ENCODE measurements at regions not wholly inside any gene's neighbourhood (a gene's known extent, or its start where the extent isn't known, plus 50 kb on each side); places are given as distances from the start of the nearest gene placed in this dataset.

DNA sequence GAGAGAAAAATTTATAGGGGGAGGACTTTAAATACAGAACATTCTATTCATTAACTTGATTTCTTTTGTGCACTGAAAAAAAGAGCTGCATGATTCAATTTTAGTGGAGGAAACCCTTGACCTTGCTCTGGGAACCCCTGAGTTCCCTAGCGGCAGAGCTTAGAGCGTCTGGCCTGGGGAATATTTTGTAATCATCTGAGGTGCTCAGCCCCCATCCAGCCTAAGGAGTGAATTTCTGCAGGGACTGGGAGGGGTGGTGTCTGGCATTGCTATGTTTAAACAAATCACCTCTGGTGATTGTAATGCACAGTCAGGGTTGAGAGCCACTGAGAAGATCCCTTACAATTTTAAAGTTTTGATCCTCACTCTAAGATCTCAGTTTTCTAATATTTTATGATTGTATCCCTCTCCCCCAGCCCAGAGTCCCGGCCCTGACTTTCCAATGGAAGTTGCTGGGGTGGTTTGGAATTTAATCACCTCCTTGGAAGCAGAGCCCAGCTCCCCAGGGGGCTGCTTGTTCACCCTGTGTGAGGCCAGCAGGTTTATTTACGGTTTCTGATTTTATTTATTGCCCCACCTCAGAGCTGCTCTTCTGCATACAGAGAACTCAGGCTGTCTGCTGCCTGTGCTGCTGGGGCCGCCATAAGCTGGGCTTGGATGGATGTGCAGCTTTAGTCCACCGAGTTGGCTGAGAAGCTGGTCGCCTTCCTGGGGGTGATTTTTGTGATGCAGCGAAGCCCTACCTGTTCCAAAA, 263.1 kb downstream of the LRFN2 start:
- DNase-seq (no peak), ATAC-seq (no peak)
- 58% methylated on average over 5 of the region's 8 CpGs for WGBS (ENCODE audit: insufficient coverage, low coverage, low lambda C conversion rate, missing lambda C conversion rate)
- intact Hi-C loops (cut with DNase I) = no loop called here
- Histone ChIP-seq H3K9me3 (no peaks in the 10 kb centered on the region), H3K27ac (no peak overlapping the region), H3K4me1 (peaks cover 0 to 11% (median 0%) of the 10 kb centered on the region in 4 donors), H3K36me3 (no peaks in the 10 kb centered on the region), H3K4me3 (no peak overlapping the region), H3K27me3 (no peaks in the 10 kb centered on the region)
- TF ChIP-seq POLR2A (IDR thresholded peaks at IDR 0.05) (no peak), CTCF (IDR thresholded peaks at IDR 0.05) (no peak)

DNA sequence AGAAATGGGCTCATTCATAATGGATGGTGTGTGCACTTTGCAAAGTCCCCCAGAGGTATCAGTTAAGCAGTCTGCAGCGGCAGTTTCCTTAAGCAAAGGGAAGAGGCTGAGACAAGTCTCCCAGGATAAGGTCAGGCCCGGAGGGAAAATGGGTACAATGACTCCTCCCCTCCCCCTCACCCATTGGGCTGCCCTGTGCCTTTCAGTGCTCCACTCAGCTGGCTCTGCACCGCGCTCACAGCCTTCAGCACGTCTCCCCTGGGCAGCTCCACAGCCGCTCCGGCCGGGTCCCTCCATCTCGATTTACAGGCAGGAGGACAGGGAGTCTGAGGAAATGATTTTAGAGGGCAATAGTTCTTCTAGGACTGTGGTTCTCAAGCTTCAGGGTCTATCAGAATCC, 264.8 kb downstream of the LRFN2 start:
- H3K36me3 ChIP-seq = no peaks in the 10 kb centered on the region
- H3K27me3 ChIP-seq = no peaks in the 10 kb centered on the region
- intact Hi-C loops (cut with DNase I) = no loop called here
- DNase-seq (no peak), ATAC-seq (no peak)
- no peak overlapping the region for H3K27ac ChIP-seq
- H3K4me1 ChIP-seq = peaks cover 0 to 11% (median 0%) of the 10 kb centered on the region in 4 donors
- H3K9me3 ChIP-seq = no peaks in the 10 kb centered on the region
- WGBS (ENCODE audit: insufficient coverage, low coverage, low lambda C conversion rate, missing lambda C conversion rate) = 55% methylated on average over 2 of the region's 9 CpGs
- no peak for TF ChIP-seq CTCF (IDR thresholded peaks at IDR 0.05)
- no peak for TF ChIP-seq POLR2A (IDR thresholded peaks at IDR 0.05)
- H3K4me3 ChIP-seq = no peak overlapping the region

- intact Hi-C loops (cut with DNase I) = no loop called here
- no peak for TF ChIP-seq POLR2A (IDR thresholded peaks at IDR 0.05)
- no peak for TF ChIP-seq CTCF (IDR thresholded peaks at IDR 0.05)
- H3K36me3 ChIP-seq = no peaks in the 10 kb centered on the region
- no peak overlapping the region for H3K4me3 ChIP-seq
- H3K9me3 ChIP-seq = no peaks in the 10 kb centered on the region
- no peak overlapping the region for H3K27ac ChIP-seq
- 87% methylated on average over 7 of the region's 7 CpGs for WGBS (ENCODE audit: insufficient coverage, low coverage, low lambda C conversion rate, missing lambda C conversion rate)
- H3K4me1 ChIP-seq = peaks cover 0 to 11% (median 0%) of the 10 kb centered on the region in 4 donors
- no peak for DNase-seq
- no peaks in the 10 kb centered on the region for H3K27me3 ChIP-seq
- no peak for ATAC-seq
These were observed 265.5 kb downstream of the LRFN2 start for GRCh38 chr6:40321616-40322015.

DNA sequence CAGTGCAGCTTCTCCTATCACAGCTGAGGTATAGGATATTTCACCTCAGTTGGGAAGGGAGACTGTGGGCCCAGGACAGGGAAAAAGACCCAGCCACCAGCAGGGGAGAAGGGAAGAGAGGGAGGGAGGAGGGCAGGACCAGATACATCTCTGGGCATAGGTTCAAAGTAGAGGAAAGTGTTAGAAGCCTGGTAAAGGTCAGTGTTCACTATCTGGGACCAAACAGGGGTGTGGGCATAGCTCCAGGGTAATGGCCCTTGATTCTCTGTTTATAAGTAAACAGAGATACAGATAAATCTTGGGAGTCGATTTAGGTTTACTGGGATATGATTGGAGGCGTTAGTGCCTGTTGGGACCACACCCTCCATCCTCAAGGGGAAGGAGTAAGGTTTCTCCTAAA, 266.2 kb downstream of the LRFN2 start:
- intact Hi-C loops (cut with DNase I) = no loop called here
- WGBS (ENCODE audit: insufficient coverage, low coverage, low lambda C conversion rate, missing lambda C conversion rate) = 0% methylated on average over 2 of the region's 2 CpGs
- no peak overlapping the region for H3K27ac ChIP-seq
- TF ChIP-seq CTCF (IDR thresholded peaks at IDR 0.05) = no peak
- no peak for TF ChIP-seq POLR2A (IDR thresholded peaks at IDR 0.05)
- peak in 1 of 3 donors; percentile 58 for DNase-seq
- no peaks in the 10 kb centered on the region for H3K9me3 ChIP-seq
- no peak overlapping the region for H3K4me3 ChIP-seq
- H3K4me1 ChIP-seq = peaks cover 0 to 11% (median 0%) of the 10 kb centered on the region in 4 donors
- H3K36me3 ChIP-seq = no peaks in the 10 kb centered on the region
- H3K27me3 ChIP-seq = no peaks in the 10 kb centered on the region
- peak; percentile 63 to 91 (median 66) for ATAC-seq

All from right lobe of liver (tissue), 6 donors.